Trophoblast cell (in vitro differentiated cells and primary cell): ENCODE measurements at regions not wholly inside any gene's neighbourhood (a gene's known extent, or its start where the extent isn't known, plus 50 kb on each side); places are given as distances from the start of the nearest gene placed in this dataset.

Source experiments
- DNase-seq, 2 donors: peaks; one replicate each; pipeline ENCODE4 v3.0.0-alpha.2; 2016
- H2AFZ ChIP-seq: 2 replicates; pipeline ENCODE4 v1.6.1; 2013; ENCODE audit warnings: low read length, moderate library complexity, mild to moderate bottlenecking; ENCODE audit not compliant: insufficient read depth, poor library complexity
- H2AK5ac ChIP-seq: 2 replicates; pipeline ENCODE4 v1.6.1; 2013; ENCODE audit warnings: mild to moderate bottlenecking, low read length
- H2BK120ac ChIP-seq: 2 replicates; pipeline ENCODE4 v1.6.1; 2013; ENCODE audit warnings: low read length, mild to moderate bottlenecking, moderate library complexity; ENCODE audit not compliant: insufficient read depth, poor library complexity
- H2BK12ac ChIP-seq: 2 replicates; pipeline ENCODE4 v1.6.1; 2013; ENCODE audit warnings: mild to moderate bottlenecking, low read length, moderate library complexity
- H2BK5ac ChIP-seq: 2 replicates; pipeline ENCODE4 v1.6.1; 2013; ENCODE audit warnings: low read length, low read depth, moderate library complexity, mild to moderate bottlenecking; ENCODE audit not compliant: poor library complexity
- H3K14ac ChIP-seq: 2 replicates; pipeline ENCODE4 v1.6.1; 2013; ENCODE audit warnings: mild to moderate bottlenecking, low read length
- H3K18ac ChIP-seq: 2 replicates; pipeline ENCODE4 v1.6.1; 2013; ENCODE audit warnings: mild to moderate bottlenecking, low read length
- H3K23ac ChIP-seq: 2 replicates; pipeline ENCODE4 v1.6.1; 2013; ENCODE audit warnings: low read length
- H3K27ac ChIP-seq: 2 replicates; pipeline ENCODE4 v1.5.1; 2013; ENCODE audit warnings: low read depth, mild to moderate bottlenecking, inconsistent platforms, low read length, moderate library complexity
- H3K27me3 ChIP-seq: 2 replicates; pipeline ENCODE4 v1.6.1; 2013; ENCODE audit warnings: inconsistent platforms, mild to moderate bottlenecking, low read length, moderate library complexity; ENCODE audit not compliant: insufficient read depth
- H3K36me3 ChIP-seq, 2 experiments: 1 replicate in 1 of 2; 2 replicates in 1 of 2; pipeline ENCODE4 v1.6.1; 2013; ENCODE audit warnings: low read length in 2 of 2, mild to moderate bottlenecking in 2 of 2, moderate library complexity in 1 of 2; ENCODE audit not compliant: insufficient read depth in 2 of 2, control insufficient read depth in 1 of 2
- H3K4ac ChIP-seq: 2 replicates; pipeline ENCODE4 v1.6.1; 2013; ENCODE audit warnings: low read depth, mild to moderate bottlenecking, low read length, moderate library complexity
- H3K4me1 ChIP-seq, 2 experiments: 1 replicate in 1 of 2; 2 replicates in 1 of 2; pipeline ENCODE4 v1.6.1; 2013; ENCODE audit warnings: low read length in 2 of 2, mild to moderate bottlenecking in 2 of 2, moderate library complexity in 1 of 2; ENCODE audit not compliant: insufficient read depth in 2 of 2, control insufficient read depth in 1 of 2
- H3K4me2 ChIP-seq: 2 replicates; pipeline ENCODE4 v1.6.1; 2013; ENCODE audit warnings: inconsistent platforms, mild to moderate bottlenecking, low read length, moderate library complexity
- H3K4me3 ChIP-seq: 2 replicates; pipeline ENCODE4 v1.5.1; 2013; ENCODE audit warnings: mild to moderate bottlenecking, low read depth, low read length, inconsistent platforms
- H3K79me1 ChIP-seq: one replicate; pipeline ENCODE4 v1.6.1; 2013; ENCODE audit warnings: low read length
- H3K79me2 ChIP-seq: 2 replicates; pipeline ENCODE4 v1.6.1; 2013; ENCODE audit warnings: low read length, mild to moderate bottlenecking; ENCODE audit not compliant: control insufficient read depth, insufficient read depth, poor library complexity
- H3K9ac ChIP-seq: 2 replicates; pipeline ENCODE4 v1.6.1; 2013; ENCODE audit warnings: mild to moderate bottlenecking, low read length
- H3K9me3 ChIP-seq: 2 replicates; pipeline ENCODE4 v1.6.1; 2013; ENCODE audit warnings: low read depth, mild to moderate bottlenecking, control low read depth, inconsistent platforms, low read length; ENCODE audit not compliant: insufficient read depth
- H4K12ac ChIP-seq: 2 replicates; pipeline ENCODE4 v1.6.1; 2013; ENCODE audit warnings: low read depth, mild to moderate bottlenecking, low read length, moderate library complexity
- H4K8ac ChIP-seq: 2 replicates; pipeline ENCODE4 v1.6.1; 2013; ENCODE audit warnings: low read depth, mild to moderate bottlenecking, low read length, moderate library complexity
- H4K91ac ChIP-seq: one replicate; pipeline ENCODE4 v1.6.1; 2013; ENCODE audit warnings: low read depth, mild to moderate bottlenecking, low read length, moderate library complexity
- WGBS: extraction: QIAGEN DNeasy Blood & Tissue Kit; methylation state at CpG from one replicate; pipeline ENCODE4 v1.1.7; 2013; ENCODE audit warnings: missing lambda C conversion rate; ENCODE audit not compliant: insufficient read length, insufficient coverage; ENCODE audit errors: extremely low coverage; 5-methylcytosine and 5-hydroxymethylcytosine counted together

DNA sequence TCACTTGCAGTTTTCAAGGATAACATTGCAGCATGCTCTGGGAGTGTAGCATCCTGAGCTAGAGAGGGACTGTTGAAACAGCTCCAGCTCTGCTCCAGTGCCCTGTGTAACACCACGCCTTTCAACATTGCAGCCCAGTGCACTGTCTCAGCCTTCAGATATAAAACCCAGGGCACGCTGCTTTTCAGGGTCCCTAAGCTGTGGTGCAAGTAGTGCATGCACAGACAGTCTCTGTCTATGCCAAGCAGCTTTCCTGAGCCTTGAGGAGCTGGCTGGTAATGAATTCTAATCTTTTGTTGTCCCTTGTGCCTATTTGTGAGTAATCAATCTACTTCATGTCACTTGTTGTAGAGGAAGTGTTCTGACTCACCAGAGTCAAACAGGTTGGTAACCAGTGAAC, 897.0 kb downstream of the ARAP2 start:
- no peak overlapping the region for H2AK5ac ChIP-seq
- no peak overlapping the region for H3K4me3 ChIP-seq
- H3K36me3 ChIP-seq: no peaks in the 10 kb centered on the region
- no peak overlapping the region for H2BK12ac ChIP-seq
- H4K8ac ChIP-seq: no peak overlapping the region
- H3K79me1 ChIP-seq: no peaks in the 10 kb centered on the region
- H3K14ac ChIP-seq: no peak overlapping the region
- no peak overlapping the region for H2AFZ ChIP-seq
- H3K79me2 ChIP-seq: no peaks in the 10 kb centered on the region
- H3K23ac ChIP-seq: no peak overlapping the region
- no peak overlapping the region for H4K12ac ChIP-seq
- no peak overlapping the region for H2BK120ac ChIP-seq
- H4K91ac ChIP-seq: no peak overlapping the region
- H3K18ac ChIP-seq: no peak overlapping the region
- H3K9me3 ChIP-seq: peaks cover 6% of the 10 kb centered on the region
- H3K27me3 ChIP-seq: no peaks in the 10 kb centered on the region
- no peak overlapping the region for H3K9ac ChIP-seq
- H3K4me1 ChIP-seq: no peaks in the 10 kb centered on the region
- no peak overlapping the region for H3K4ac ChIP-seq
- H3K27ac ChIP-seq: no peak overlapping the region
- no peak overlapping the region for H2BK5ac ChIP-seq
- no CpG with 5 or more reads among the region's 2 CpGs for WGBS
- no peak for DNase-seq
- H3K4me2 ChIP-seq: no peak overlapping the region

DNA sequence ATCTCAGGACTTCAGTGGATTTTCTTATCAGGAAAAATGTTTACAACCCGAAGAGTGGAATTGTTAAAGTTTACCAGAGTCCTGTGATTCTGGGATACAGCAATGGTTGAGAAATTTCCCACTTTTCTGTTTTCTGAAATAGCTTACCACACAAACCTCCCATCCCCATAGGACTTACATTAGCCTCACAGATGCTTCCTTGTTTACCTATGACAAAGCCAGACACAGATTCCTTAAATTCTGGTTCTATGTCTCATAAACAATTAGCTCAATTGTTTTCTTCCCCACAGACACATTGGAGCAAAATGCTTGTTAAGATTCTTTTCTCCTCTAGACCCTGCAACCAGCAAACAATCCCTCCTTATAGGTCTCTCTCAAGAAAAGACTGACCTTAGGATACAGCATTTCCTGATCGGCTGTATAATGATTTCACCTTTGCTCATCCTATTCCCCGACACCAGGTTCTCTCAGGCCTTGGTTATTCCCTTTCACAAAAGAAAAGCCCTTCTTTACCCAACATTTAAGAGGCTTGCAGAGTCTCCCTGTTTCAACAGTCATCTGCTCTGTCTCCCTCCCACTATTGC, 886.2 kb downstream of the ARAP2 start:
- Histone ChIP-seq H2BK120ac (no peak overlapping the region), H3K36me3 (no peaks in the 10 kb centered on the region), H3K18ac (no peak overlapping the region), H4K12ac (no peak overlapping the region), H2AK5ac (no peak overlapping the region), H3K27ac (peak overlapping the region; percentile 87), H3K14ac (no peak overlapping the region), H3K9ac (no peak overlapping the region), H4K8ac (no peak overlapping the region), H3K4me2 (peak overlapping the region; percentile 27), H3K9me3 (no peaks in the 10 kb centered on the region), H2AFZ (no peak overlapping the region), H3K4me1 (no peaks in the 10 kb centered on the region), H3K27me3 (no peaks in the 10 kb centered on the region), H4K91ac (no peak overlapping the region), H2BK12ac (no peak overlapping the region), H3K4me3 (no peak overlapping the region), H3K79me2 (no peaks in the 10 kb centered on the region), H3K79me1 (peaks cover 3% of the 10 kb centered on the region), H3K4ac (no peak overlapping the region), H3K23ac (no peak overlapping the region), H2BK5ac (no peak overlapping the region)
- WGBS: no CpG with 5 or more reads among the region's 3 CpGs
- peak in 1 of 2 donors; percentile 37 for DNase-seq

DNA sequence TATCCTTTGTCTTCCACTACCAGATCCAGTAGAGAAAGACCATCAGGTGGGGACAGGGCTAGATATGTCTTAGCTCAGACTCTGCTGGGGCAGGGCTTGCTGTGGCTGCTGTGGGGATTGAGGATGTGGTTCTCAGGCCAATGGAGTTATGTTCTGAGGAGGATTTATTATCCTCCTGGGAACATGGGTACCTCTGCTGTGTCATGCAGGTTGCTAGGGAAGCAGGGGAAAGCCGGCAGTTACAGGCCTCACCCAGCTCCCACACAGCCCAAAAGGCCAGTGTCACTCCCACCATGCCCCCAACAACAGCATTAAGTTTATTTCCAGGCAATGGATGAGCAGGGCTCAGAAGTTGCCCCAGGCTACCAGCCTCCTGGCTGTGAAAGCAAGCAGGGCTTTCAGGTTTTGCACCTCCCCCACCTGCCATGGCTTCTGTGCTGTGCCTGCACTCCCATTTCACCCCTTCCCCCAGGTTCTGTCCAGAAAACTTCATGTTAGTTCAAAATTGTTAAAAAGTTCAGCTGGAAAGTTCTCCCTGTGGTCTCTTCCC, 879.9 kb downstream of the ARAP2 start:
- Histone ChIP-seq H3K9me3 (no peaks in the 10 kb centered on the region), H3K79me2 (no peaks in the 10 kb centered on the region), H4K12ac (no peak overlapping the region), H3K79me1 (peaks cover 2% of the 10 kb centered on the region), H4K91ac (no peak overlapping the region), H2BK12ac (peak overlapping the region; percentile 19), H3K4me3 (no peak overlapping the region), H3K36me3 (no peaks in the 10 kb centered on the region), H3K4ac (no peak overlapping the region), H3K9ac (no peak overlapping the region), H4K8ac (no peak overlapping the region), H3K27me3 (no peaks in the 10 kb centered on the region), H3K18ac (no peak overlapping the region), H3K4me1 (peaks cover 8 to 9% of the 10 kb centered on the region in 2 experiments), H3K14ac (no peak overlapping the region), H3K4me2 (no peak overlapping the region), H3K27ac (no peak overlapping the region), H2BK5ac (no peak overlapping the region), H3K23ac (no peak overlapping the region), H2BK120ac (no peak overlapping the region), H2AFZ (peak overlapping the region; percentile 17), H2AK5ac (no peak overlapping the region)
- DNase-seq: no peak
- WGBS: no CpG with 5 or more reads among the region's 1 CpG

DNA sequence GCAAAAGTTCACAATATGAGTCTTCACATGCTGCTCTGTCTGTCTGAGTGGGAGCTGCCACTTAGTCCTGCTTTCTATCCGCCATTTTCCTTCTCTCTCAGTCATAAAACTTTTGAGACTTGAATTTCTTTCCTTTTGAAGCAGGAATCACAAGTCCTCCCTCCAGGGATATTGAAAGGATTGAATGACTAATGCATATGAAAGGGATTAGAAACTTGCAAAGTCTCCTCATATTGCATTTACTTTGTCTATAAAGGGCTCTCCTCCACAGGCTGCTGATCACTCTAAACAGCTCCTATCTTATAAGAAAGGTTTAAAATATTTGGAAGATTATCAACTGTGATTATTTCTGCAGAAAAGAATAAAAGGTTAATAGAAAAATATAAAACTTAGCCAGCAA, 879.1 kb downstream of the ARAP2 start:
- Histone ChIP-seq H3K9ac (no peak overlapping the region), H2AK5ac (no peak overlapping the region), H3K18ac (no peak overlapping the region), H4K8ac (no peak overlapping the region), H2BK120ac (peak overlapping the region; percentile 14), H3K4me2 (no peak overlapping the region), H2AFZ (no peak overlapping the region), H3K79me2 (no peaks in the 10 kb centered on the region), H3K23ac (no peak overlapping the region), H3K9me3 (no peaks in the 10 kb centered on the region), H3K4ac (no peak overlapping the region), H3K79me1 (peaks cover 2% of the 10 kb centered on the region), H3K14ac (no peak overlapping the region), H4K12ac (no peak overlapping the region), H3K4me3 (no peak overlapping the region), H2BK5ac (peak overlapping the region; percentile 30), H4K91ac (no peak overlapping the region), H3K36me3 (no peaks in the 10 kb centered on the region), H3K27ac (no peak overlapping the region), H3K27me3 (no peaks in the 10 kb centered on the region), H3K4me1 (peaks cover 8 to 9% of the 10 kb centered on the region in 2 experiments), H2BK12ac (peak overlapping the region; percentile 25)
- no CpG with 5 or more reads among the region's 1 CpG for WGBS
- DNase-seq: no peak
